GM18505 (cell line): ENCODE measurements at regions not wholly inside any gene's neighbourhood (a gene's known extent, or its start where the extent isn't known, plus 50 kb on each side); places are given as distances from the start of the nearest gene placed in this dataset.
"Not testable (repeated sequence)": the region's sequence is repeated elsewhere in the genome, so short reads cannot be mapped to it uniquely, and the experiment has no call there.

Experiments
- ATAC-seq: cut with Tn5 transposase; IDR thresholded peaks from one replicate; pipeline ENCODE4 v1.9.1; 2021; ENCODE audit not compliant: unreplicated experiment
- POLR2A ChIP-seq: IDR thresholded peaks from 4 replicates; pipeline ENCODE4 v1.6.1; 2011; ENCODE audit warnings: borderline replicate concordance; ENCODE audit not compliant: insufficient read depth, insufficient read length; ENCODE audit errors: extremely low read depth

- no peak for TF ChIP-seq POLR2A
- no peak for ATAC-seq
These were observed 122.1 kb upstream of the CEP162 start for GRCh38 chr6:84349542-84349941.

GRCh38 chr6:84348801-84349200 lies 121.4 kb upstream of the CEP162 start:
- ATAC-seq: no peak
- no peak for TF ChIP-seq POLR2A

GRCh38 chr6:84346372-84346771 lies 118.9 kb upstream of the CEP162 start:
- ATAC-seq: no peak
- TF ChIP-seq POLR2A: no peak

- TF ChIP-seq POLR2A: no peak
- ATAC-seq: no peak
These were observed 116.6 kb upstream of the CEP162 start for GRCh38 chr6:84344005-84344404.

- no peak for ATAC-seq
- no peak for TF ChIP-seq POLR2A
These were observed 113.0 kb upstream of the CEP162 start for GRCh38 chr6:84340422-84340821.

- TF ChIP-seq POLR2A: no peak
These were observed 106.4 kb upstream of the CEP162 start for GRCh38 chr6:84333842-84334241.

GRCh38 chr6:84332139-84333034 lies 104.9 kb upstream of the CEP162 start:
- TF ChIP-seq POLR2A: no peak
- ATAC-seq: peak; percentile 98

More at GRCh38 chr6:84333842-84334241, 106.4 kb upstream of the CEP162 start:
- ATAC-seq: no peak

GRCh38 chr6:84330325-84330724 lies 102.9 kb upstream of the CEP162 start:
- no peak for ATAC-seq
- no peak for TF ChIP-seq POLR2A

- TF ChIP-seq POLR2A: no peak
- no peak for ATAC-seq
These were observed 102.1 kb upstream of the CEP162 start for GRCh38 chr6:84329516-84329915.

GRCh38 chr6:84329077-84329476 lies 101.6 kb upstream of the CEP162 start:
- TF ChIP-seq POLR2A: no peak
- ATAC-seq: no peak

- no peak for TF ChIP-seq POLR2A
- ATAC-seq: no peak
These were observed 90.0 kb upstream of the CEP162 start for GRCh38 chr6:84317463-84317862.

GRCh38 chr6:84314377-84314898 lies 87.0 kb upstream of the CEP162 start:
- ATAC-seq: no peak
- no peak for TF ChIP-seq POLR2A

- no peak for TF ChIP-seq POLR2A
- no peak for ATAC-seq
These were observed 81.9 kb upstream of the CEP162 start for GRCh38 chr6:84309336-84309735.

- no peak for ATAC-seq
These were observed 77.4 kb upstream of the CEP162 start for GRCh38 chr6:84304881-84305280.

GRCh38 chr6:84291033-84291432 lies 63.6 kb upstream of the CEP162 start:
- not testable (repeated sequence) for ATAC-seq

More at GRCh38 chr6:84304881-84305280, 77.4 kb upstream of the CEP162 start:
- no peak for TF ChIP-seq POLR2A
